ENCODE measurements at regions not wholly inside any gene's neighbourhood (a gene's known extent, or its start where the extent isn't known, plus 50 kb on each side); places are given as distances from the start of the nearest gene placed in this dataset.
"Not testable (repeated sequence)": the region's sequence is repeated elsewhere in the genome, so short reads cannot be mapped to it uniquely, and the experiment has no call there.

DNA sequence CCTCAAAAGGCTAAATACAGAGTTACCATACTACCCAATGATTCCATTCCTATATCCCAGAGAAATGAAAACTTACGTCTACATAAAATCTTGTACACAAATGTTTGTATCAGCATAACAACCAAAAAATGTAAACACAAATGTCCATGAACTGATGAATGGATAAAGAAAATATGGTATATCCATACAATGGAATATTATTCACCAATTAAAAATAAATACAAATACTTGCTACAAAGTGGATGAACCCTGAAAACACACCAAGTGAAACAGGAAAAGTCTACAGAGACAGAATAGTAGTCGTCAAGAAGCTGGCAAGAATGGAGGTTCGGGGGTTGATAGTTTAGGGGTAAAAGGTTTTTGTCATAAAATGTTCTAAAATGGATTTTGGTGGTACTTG lies 54.0 kb upstream of the ANKRD28 start:
- Mint-ChIP-seq H3K27me3 (no peaks in the 10 kb centered on the region), H3K36me3 (peaks cover 22% of the 10 kb centered on the region), H3K4me3 (no peak overlapping the region), H3K9me3 (no peaks in the 10 kb centered on the region), H3K4me1 (peaks cover 24% of the 10 kb centered on the region), H3K27ac (no peak overlapping the region)
- ATAC-seq: no peak

DNA sequence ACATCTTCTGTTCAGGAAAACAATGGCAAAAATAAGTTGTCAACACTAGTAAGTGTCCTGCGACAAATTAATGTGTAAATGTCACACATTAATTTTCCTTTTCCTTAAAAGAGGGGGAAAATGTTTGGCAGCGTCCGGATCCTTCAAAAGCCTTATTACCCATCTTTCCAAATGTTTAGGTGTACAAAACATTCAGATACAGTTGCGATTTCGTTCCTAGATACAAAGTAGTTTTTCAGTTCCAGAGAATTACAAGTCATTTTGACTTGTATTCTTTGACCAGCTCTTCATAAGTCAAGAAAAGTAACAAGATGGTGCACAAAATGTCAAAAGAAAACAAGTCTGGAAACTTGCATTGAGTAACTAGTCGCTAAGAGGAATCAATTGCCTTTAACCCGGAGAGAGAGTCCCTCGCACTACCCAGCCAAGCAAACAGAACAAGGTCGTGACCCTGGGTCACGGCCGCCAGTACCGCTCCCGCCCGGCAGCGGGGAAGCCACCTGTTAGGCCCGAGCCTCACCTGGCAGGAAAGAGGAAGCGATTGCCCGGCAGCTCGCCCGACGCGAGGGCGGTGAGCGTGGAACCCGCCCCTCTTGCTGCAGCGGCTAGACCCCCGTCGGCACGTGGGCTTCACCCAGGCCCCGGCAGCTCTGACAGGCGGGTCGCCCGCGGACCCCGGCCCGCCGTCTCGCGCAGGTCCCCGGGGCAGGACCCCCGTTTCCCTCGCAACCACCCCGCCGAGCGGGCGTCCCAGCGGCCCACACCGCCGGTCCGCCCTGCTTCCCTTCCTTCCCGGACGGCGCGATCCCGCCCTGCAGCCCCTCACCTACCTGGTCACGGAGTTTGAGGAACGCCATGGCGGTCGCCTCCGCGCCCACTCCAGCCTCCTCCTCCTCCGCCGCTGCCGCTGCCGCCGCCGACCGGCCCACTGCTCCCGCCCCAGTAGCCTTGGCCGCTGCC lies 61.0 kb upstream of the ANKRD28 start:
- Mint-ChIP-seq H3K27ac (peak overlapping the region; percentile 95), H3K36me3 (peaks cover 14% of the 10 kb centered on the region), H3K27me3 (no peaks in the 10 kb centered on the region), H3K4me3 (peak overlapping the region; percentile 90), H3K9me3 (no peaks in the 10 kb centered on the region), H3K4me1 (peaks cover 32% of the 10 kb centered on the region)
- ATAC-seq: peak; percentile 86

DNA sequence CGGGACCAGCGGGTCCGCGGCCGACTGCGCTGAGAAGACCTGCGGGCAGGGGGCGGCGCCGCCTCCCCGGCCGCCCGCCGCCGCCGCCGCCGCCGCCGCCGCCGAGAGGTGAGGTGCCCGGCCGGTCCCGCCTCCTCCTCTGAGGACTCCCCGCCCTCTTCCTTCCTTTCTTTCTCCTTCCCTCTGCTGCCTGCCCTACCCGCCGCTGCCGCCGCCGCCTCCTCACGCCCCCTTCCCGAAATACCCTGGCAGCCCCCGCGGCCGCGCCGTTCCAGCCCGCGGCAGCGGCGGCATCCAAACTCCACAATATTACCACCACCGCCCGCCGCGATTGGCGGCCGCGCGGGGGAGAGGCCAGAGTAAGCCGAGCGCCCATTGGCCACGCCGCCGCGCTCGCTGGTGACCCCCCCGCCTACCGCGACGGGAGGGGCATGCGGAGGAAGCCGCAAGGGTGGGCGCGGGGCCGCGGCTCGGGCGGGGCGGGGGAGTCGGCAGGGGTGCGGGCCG lies 61.8 kb upstream of the ANKRD28 start:
- H3K36me3 Mint-ChIP-seq: peaks cover 7% of the 10 kb centered on the region
- H3K4me3 Mint-ChIP-seq: peak overlapping the region; percentile 90
- no peaks in the 10 kb centered on the region for H3K27me3 Mint-ChIP-seq
- no peaks in the 10 kb centered on the region for H3K9me3 Mint-ChIP-seq
- peaks cover 32% of the 10 kb centered on the region for H3K4me1 Mint-ChIP-seq
- peak overlapping the region; percentile 95 for H3K27ac Mint-ChIP-seq
- ATAC-seq: peak; percentile 91

DNA sequence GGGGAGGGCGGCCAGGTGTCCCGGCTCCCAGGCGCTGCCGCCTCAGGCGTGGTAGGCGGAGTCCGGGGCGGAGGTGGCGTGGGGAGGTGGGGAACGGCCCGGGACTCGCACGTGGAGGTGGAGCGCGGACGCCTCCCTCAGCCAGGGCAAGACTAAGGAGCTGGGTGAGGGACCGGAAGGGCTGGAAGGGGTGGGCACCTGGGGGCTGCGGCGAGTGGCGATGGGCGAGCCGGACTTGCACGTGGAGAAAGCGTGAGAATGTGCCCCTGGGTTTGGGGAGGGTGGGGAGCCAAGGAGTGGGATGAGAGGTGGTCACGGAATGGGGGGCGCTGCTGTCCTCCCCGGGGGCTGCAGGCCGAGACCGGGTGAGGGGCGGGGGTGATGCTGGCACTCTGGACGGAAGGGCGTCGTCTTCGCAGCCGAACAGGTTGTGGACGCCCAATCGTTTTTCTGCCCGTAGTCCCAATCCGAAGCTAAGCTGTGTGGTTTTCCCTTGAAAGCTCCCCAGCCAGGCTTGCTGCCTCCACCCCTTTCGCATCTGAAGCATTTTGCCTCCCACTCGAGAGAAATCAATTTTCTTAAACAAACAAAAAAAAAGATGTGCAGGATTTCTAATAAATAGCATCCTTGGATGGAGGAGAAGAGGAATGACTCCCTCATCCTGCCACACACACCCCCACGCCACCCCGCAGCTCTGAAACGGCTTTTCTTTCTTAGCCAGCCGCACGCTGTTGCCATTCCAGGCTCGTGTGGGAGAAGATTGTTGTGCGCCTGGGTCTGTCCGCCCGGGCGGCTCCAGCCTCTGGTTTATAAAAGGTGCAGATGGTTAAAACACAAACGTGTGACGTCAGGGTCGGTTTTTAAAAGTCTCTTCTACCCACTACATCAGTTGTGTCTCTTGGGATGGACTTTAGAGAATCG lies 62.5 kb upstream of the ANKRD28 start:
- H3K36me3 Mint-ChIP-seq: peaks cover 11% of the 10 kb centered on the region
- H3K27me3 Mint-ChIP-seq: no peaks in the 10 kb centered on the region
- peaks cover 28% of the 10 kb centered on the region for H3K4me1 Mint-ChIP-seq

DNA sequence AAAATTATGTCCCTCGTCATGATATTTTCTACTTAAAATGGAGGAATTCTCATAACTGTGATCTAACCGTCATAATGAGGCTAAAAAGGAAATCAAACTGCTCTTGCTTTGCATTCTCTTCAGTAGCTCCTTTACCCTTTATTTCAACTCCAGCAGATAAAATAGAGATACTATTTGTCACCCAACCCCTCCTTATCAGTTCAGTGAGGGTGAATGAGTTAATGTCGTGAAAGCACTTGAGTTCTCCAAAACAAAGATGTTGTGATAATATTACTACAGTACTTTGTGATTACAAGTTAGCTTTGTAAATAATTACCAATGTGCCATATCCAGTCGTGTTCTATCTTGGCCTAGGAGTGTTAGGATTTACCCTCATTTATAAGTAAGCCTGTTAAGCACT lies 63.4 kb upstream of the ANKRD28 start:
- peaks cover 10% of the 10 kb centered on the region for H3K36me3 Mint-ChIP-seq
- peaks cover 21% of the 10 kb centered on the region for H3K4me1 Mint-ChIP-seq
- H3K4me3 Mint-ChIP-seq: peak overlapping the region; percentile 81
- H3K9me3 Mint-ChIP-seq: peaks cover 4% of the 10 kb centered on the region
- peak overlapping the region; percentile 95 for H3K27ac Mint-ChIP-seq
- H3K27me3 Mint-ChIP-seq: no peaks in the 10 kb centered on the region
- ATAC-seq: no peak

More for the DNA sequence above, 62.5 kb upstream of the ANKRD28 start:
- Mint-ChIP-seq H3K4me3 (peak overlapping the region; percentile 81), H3K9me3 (peaks cover 4% of the 10 kb centered on the region), H3K27ac (peak overlapping the region; percentile 95)
- ATAC-seq: peak; percentile 81

GRCh38 chr3:15872807-15873206 lies 75.0 kb upstream of the ANKRD28 start:
- H3K9me3 Mint-ChIP-seq: no peaks in the 10 kb centered on the region
- ATAC-seq: no peak
- H3K36me3 Mint-ChIP-seq: no peaks in the 10 kb centered on the region
- no peak overlapping the region for H3K4me3 Mint-ChIP-seq
- no peaks in the 10 kb centered on the region for H3K27me3 Mint-ChIP-seq
- H3K4me1 Mint-ChIP-seq: no peaks in the 10 kb centered on the region
- no peak overlapping the region for H3K27ac Mint-ChIP-seq

DNA sequence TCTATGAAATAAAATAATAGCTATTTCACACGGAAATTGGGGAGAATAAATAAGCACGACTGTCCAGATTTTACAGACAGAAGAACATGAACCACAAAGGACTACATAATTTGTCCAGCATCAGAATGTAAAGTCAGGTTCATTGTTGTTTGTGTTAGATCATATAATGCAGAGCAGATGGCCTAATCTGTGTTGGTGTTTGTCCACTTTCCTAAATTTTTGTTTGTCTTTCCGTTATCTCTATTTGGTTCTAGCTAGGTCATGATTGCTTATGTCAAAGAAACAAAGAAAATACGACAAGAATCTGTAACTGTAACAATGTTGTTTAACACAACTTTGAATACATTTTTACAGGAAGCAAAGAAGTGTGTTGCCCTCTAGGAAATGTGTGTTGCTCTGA lies 75.6 kb upstream of the ANKRD28 start:
- Mint-ChIP-seq H3K4me1 (no peaks in the 10 kb centered on the region), H3K4me3 (no peak overlapping the region), H3K27ac (no peak overlapping the region), H3K9me3 (no peaks in the 10 kb centered on the region), H3K27me3 (no peaks in the 10 kb centered on the region), H3K36me3 (peaks cover 6% of the 10 kb centered on the region)
- ATAC-seq: no peak

DNA sequence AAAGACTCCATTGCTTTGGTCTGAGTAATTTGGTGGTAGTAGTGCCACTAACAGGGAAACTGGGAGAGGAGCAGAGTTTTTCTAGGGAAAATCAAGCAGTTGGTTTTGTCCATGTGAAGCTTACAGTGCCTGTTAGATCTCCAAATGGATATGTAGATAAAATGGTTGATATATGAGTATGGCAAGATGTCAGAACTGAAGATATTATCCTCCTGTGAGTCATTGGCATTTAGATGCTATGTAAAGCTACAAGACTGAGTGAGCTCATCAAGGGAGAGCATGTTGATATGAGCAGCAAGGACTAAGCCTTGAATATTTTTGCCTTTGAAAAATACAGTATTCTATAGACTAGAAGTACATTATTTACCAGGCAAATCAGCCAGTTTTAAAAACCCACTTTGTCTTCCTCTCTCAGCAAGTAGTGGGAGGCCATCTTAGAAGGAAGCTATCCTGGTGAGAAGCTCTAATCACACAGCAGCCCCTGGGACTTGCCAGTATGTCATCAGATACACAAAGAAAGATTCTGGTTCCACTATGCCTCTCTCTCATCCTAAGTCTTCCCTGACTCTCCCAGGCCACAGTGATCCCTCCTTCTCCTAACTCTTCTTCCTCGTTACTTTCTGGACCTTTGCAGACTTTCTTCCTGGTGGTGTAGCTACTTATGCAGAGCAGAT lies 77.4 kb upstream of the ANKRD28 start:
- Mint-ChIP-seq H3K36me3 (peaks cover 16% of the 10 kb centered on the region), H3K4me1 (no peaks in the 10 kb centered on the region), H3K27me3 (no peaks in the 10 kb centered on the region), H3K9me3 (no peaks in the 10 kb centered on the region), H3K4me3 (no peak overlapping the region), H3K27ac (no peak overlapping the region)
- no peak for ATAC-seq

DNA sequence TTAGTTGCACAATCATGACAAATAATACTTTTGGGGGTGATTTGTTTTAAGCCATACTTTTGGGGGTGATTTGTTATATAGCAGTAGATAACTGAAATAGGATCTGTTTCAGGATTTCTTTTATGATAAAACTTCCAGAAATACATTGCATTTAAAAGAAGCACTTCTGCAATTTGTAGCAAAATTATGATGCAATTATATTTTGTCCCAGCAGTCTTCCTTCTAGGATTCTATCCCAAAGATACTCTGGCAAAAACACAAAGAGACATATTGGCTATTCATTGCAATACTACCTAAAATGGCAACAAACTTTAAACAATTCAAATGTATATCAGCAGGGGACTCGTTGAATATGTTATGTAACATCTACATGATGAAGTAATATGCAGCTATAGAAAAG lies 78.9 kb upstream of the ANKRD28 start:
- Mint-ChIP-seq H3K9me3 (no peaks in the 10 kb centered on the region), H3K4me3 (no peak overlapping the region), H3K27ac (no peak overlapping the region), H3K36me3 (peaks cover 16% of the 10 kb centered on the region), H3K4me1 (no peaks in the 10 kb centered on the region), H3K27me3 (no peaks in the 10 kb centered on the region)
- no peak for ATAC-seq

DNA sequence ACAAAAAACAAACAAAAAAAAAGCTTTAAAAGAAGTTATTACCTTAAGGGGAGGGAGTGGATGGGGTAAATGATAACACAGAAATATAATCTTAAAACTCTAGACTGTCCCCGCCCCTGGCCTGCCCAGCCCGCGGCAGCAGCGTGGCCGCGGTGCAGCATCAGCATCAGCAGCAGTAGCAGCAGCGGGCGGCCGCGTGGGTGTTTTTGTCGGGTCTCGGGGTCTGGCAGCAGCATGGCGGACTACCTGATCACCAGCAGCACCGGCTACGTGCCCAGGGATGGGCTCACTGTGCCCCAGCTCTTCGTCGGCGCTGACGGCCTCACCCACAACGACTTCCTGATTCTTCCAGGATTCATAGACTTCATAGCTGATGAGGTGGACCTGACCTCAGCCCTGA lies 80.0 kb upstream of the ANKRD28 start:
- H3K27me3 Mint-ChIP-seq: no peaks in the 10 kb centered on the region
- H3K36me3 Mint-ChIP-seq: peaks cover 16% of the 10 kb centered on the region
- no peak for ATAC-seq
- H3K4me3 Mint-ChIP-seq: no peak overlapping the region
- no peaks in the 10 kb centered on the region for H3K9me3 Mint-ChIP-seq
- H3K27ac Mint-ChIP-seq: no peak overlapping the region
- no peaks in the 10 kb centered on the region for H3K4me1 Mint-ChIP-seq

- H3K27ac Mint-ChIP-seq, H3K4me3 Mint-ChIP-seq, H3K9me3 Mint-ChIP-seq, ATAC-seq, H3K4me1 Mint-ChIP-seq, H3K27me3 Mint-ChIP-seq: not testable (repeated sequence)
- peaks cover 16% of the 10 kb centered on the region for H3K36me3 Mint-ChIP-seq
These were observed 82.0 kb upstream of the ANKRD28 start for GRCh38 chr3:15879787-15880186.

GRCh38 chr3:15882577-15882976 lies 84.8 kb upstream of the ANKRD28 start:
- ATAC-seq: no peak
- Mint-ChIP-seq H3K27ac (no peak overlapping the region), H3K9me3 (peaks cover 12% of the 10 kb centered on the region), H3K36me3 (peaks cover 22% of the 10 kb centered on the region), H3K4me3 (no peak overlapping the region), H3K27me3 (no peaks in the 10 kb centered on the region), H3K4me1 (no peaks in the 10 kb centered on the region)

- H3K9me3 Mint-ChIP-seq: peaks cover 12% of the 10 kb centered on the region
- H3K27me3 Mint-ChIP-seq: no peaks in the 10 kb centered on the region
- no peaks in the 10 kb centered on the region for H3K4me1 Mint-ChIP-seq
- H3K4me3 Mint-ChIP-seq: no peak overlapping the region
- H3K27ac Mint-ChIP-seq: no peak overlapping the region
- ATAC-seq: no peak
- peaks cover 9% of the 10 kb centered on the region for H3K36me3 Mint-ChIP-seq
These were observed 86.4 kb upstream of the ANKRD28 start for GRCh38 chr3:15884132-15884531.

- H3K36me3 Mint-ChIP-seq: peaks cover 6% of the 10 kb centered on the region
- H3K27me3 Mint-ChIP-seq: no peaks in the 10 kb centered on the region
- no peak for ATAC-seq
- H3K4me1 Mint-ChIP-seq: no peaks in the 10 kb centered on the region
- H3K9me3 Mint-ChIP-seq: peaks cover 12% of the 10 kb centered on the region
- H3K4me3 Mint-ChIP-seq: no peak overlapping the region
- H3K27ac Mint-ChIP-seq: no peak overlapping the region
These were observed 88.7 kb upstream of the ANKRD28 start for GRCh38 chr3:15886521-15886920.

- H3K27me3 Mint-ChIP-seq: no peaks in the 10 kb centered on the region
- peaks cover 3% of the 10 kb centered on the region for H3K4me1 Mint-ChIP-seq
- peaks cover 12% of the 10 kb centered on the region for H3K9me3 Mint-ChIP-seq
- peaks cover 6% of the 10 kb centered on the region for H3K36me3 Mint-ChIP-seq
- H3K4me3 Mint-ChIP-seq: no peak overlapping the region
- H3K27ac Mint-ChIP-seq: no peak overlapping the region
- no peak for ATAC-seq
These were observed 89.5 kb upstream of the ANKRD28 start for GRCh38 chr3:15887261-15887660.

Measured in stimulated activated memory B cell treated with anti-CD40 and anti-IgM and Interleukin-4, amounts not matched to agents 10 μg/mL and 1 μg/mL and 100 μg/mL, for 72 hours (primary cell).